ENCODE measurements at regions not wholly inside any gene's neighbourhood (a gene's known extent, or its start where the extent isn't known, plus 50 kb on each side); places are given as distances from the start of the nearest gene placed in this dataset.

DNA sequence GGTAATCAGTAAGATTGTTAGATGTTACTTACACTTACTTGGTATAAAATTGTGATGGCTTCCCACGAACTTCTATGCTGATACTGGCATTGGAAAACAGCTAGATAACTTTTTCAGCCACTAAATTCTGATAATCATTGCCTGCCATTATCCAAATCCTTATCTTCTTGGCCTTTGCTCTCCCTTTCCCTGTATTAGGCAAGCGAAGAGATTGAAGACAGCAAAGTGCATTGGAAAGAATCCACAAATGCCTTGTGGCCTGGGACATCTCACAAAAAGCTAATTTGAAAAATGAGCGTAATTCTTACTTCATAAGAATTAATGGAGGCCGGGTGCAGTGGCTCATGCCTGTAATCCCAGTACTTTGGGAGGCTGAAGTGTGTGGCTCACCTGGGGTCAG is 79.5 kb upstream of the MARCKS start:
- TF ChIP-seq CTCF (IDR thresholded peaks at IDR 0.05) (no peak), POLR2A (IDR thresholded peaks at IDR 0.05) (no peak)

All from ovary (tissue), 3 donors.